ENCODE measurements at regions not wholly inside any gene's neighbourhood (a gene's known extent, or its start where the extent isn't known, plus 50 kb on each side); places are given as distances from the start of the nearest gene placed in this dataset.

DNA sequence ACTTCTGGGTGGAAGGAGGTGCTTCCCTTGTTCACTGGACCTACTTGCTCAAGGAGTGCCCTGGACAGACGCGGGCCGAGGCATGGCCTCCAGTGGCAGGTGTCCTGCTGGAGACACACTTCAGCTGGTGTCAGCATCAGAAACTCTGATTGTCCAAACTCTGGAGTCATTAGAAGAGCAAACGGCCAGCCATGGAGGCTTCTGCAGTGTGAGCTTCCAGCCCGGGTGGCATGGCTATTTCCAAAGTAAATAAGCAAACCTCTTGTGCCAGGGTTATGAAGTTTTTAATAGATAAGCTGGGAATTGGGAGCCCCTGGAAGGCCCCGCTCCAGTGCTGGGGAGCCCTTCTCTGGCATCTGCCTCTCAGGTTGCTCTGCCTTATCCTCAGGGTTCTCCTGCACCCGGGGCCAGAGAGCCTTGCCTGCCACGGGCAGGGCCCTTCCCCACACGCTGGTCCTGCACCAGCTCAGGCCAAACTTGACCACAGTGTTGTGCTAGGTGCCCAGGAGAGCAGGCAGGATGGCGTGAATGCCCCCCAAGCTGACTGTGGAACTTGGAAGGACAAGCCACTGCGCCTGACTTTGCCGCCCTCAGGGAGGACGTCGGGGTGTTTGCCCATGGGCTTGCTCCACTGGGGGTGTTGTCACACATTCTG lies 285.6 kb downstream of the GADD45G start:
- DNase-seq (ENCODE audit: low read depth): no peak
- TF ChIP-seq, protein P1, sequence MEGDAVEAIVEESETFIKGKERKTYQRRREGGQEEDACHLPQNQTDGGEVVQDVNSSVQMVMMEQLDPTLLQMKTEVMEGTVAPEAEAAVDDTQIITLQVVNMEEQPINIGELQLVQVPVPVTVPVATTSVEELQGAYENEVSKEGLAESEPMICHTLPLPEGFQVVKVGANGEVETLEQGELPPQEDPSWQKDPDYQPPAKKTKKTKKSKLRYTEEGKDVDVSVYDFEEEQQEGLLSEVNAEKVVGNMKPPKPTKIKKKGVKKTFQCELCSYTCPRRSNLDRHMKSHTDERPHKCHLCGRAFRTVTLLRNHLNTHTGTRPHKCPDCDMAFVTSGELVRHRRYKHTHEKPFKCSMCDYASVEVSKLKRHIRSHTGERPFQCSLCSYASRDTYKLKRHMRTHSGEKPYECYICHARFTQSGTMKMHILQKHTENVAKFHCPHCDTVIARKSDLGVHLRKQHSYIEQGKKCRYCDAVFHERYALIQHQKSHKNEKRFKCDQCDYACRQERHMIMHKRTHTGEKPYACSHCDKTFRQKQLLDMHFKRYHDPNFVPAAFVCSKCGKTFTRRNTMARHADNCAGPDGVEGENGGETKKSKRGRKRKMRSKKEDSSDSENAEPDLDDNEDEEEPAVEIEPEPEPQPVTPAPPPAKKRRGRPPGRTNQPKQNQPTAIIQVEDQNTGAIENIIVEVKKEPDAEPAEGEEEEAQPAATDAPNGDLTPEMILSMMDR (IDR thresholded peaks at IDR 0.05; ENCODE audit: control insufficient read depth, extremely low read depth, insufficient read depth): no peak
- no peak overlapping the region for H3K4me3 ChIP-seq (ENCODE audit: low read depth, low read length)

DNA sequence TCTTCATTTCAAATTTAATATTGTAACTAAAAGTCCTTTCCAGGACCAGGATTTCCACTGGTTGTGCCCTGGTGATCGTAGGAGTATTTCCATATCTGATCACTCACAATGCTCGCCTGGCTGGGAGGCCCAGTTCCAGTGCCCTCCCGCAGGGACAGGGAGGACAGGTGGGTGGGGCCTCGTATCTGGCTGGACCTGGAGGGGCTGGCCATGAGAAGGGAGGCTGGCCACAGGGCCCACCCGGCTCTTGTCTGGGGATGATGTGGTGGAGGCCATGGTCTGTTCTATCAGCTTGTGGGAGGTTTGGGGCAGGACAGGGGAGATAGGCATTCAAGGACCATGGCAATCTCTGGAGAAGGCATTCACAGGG lies 286.4 kb downstream of the GADD45G start:
- TF ChIP-seq, protein P1 (IDR thresholded peaks at IDR 0.05; ENCODE audit: control insufficient read depth, extremely low read depth, insufficient read depth): no peak
- no peak for DNase-seq (ENCODE audit: low read depth)
- H3K4me3 ChIP-seq (ENCODE audit: low read depth, low read length): no peak overlapping the region

DNA sequence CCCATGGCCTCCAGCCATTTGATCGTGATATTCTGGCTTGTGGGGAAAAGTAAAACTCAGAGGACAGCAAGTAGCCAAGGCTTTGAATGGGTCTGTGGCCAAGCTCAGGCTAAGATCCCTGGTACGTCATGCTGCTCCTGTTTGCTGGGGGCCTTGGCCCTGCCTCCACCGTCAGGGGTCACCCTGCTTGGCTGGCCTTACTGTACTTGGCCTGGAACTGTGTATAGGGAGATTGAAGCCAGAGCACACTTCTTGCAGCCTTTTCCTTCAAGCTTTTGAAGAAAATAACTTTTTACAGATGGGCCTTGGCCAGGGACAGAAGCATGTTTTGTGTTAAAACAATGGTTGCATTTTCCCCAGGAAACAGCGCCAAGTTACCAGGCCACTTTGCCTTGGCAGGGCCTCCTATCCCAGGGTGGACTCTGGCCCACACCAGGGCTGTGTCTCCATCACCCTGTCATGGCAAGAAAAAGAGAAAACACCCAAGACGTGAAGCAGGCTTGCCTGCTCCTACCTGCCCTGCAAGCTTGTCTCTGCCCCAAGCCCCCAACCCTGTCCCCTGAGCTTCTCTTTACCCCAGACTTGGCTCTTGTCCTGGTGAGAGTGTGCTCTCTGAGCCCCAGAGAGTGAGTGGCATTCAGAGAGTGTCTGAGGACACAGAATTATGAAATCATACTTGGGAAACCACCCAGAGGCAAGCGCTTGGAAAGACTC lies 286.9 kb downstream of the GADD45G start:
- TF ChIP-seq, protein P1 (IDR thresholded peaks at IDR 0.05; ENCODE audit: control insufficient read depth, extremely low read depth, insufficient read depth): no peak

DNA sequence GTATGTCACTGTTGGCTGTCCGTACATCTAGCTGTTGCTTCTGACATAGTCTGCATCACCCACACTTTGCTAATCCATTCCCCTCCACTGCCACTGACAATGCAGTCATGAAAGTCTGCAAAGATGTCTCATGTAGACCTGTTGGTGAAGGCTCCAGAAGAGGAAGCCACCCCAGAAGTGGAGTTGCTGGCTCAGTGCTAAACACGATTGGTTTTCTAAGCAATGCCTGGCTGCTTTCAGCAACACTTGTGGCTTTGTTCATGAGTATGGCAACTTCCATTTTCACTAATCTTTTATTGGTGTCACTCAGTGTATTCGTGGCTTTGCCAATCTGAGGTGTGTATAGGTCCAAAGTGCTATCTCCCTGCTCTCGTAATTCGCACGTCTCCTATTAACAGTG lies 288.1 kb downstream of the GADD45G start:
- DNase-seq (ENCODE audit: low read depth): no peak
- H3K4me3 ChIP-seq (ENCODE audit: low read depth, low read length): no peak overlapping the region
- TF ChIP-seq, protein P1 (IDR thresholded peaks at IDR 0.05; ENCODE audit: control insufficient read depth, extremely low read depth, insufficient read depth): no peak

More for the DNA sequence above, 286.9 kb downstream of the GADD45G start:
- no peak for DNase-seq (ENCODE audit: low read depth)
- no peak overlapping the region for H3K4me3 ChIP-seq (ENCODE audit: low read depth, low read length)

DNA sequence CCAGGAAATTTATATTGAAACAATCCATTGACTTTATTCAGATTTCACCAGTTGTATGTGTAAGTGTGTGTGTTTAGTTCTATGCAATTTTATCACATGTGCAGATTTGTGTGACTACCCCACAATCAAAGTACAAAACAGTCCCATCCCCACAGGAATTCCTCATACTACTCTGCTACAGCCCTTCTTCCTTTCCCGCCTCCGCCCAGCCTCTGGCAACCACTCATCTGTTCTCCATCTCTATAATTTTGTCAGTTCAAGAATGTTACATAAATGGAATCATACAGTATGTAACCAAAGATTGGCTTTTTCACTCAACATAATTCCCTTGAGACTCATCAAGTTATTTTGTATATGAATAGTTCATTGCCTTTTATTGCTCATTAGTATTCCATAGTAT lies 289.1 kb downstream of the GADD45G start:
- TF ChIP-seq, protein P1 (IDR thresholded peaks at IDR 0.05; ENCODE audit: control insufficient read depth, extremely low read depth, insufficient read depth): no peak
- no peak for DNase-seq (ENCODE audit: low read depth)
- H3K4me3 ChIP-seq (ENCODE audit: low read depth, low read length): no peak overlapping the region

DNA sequence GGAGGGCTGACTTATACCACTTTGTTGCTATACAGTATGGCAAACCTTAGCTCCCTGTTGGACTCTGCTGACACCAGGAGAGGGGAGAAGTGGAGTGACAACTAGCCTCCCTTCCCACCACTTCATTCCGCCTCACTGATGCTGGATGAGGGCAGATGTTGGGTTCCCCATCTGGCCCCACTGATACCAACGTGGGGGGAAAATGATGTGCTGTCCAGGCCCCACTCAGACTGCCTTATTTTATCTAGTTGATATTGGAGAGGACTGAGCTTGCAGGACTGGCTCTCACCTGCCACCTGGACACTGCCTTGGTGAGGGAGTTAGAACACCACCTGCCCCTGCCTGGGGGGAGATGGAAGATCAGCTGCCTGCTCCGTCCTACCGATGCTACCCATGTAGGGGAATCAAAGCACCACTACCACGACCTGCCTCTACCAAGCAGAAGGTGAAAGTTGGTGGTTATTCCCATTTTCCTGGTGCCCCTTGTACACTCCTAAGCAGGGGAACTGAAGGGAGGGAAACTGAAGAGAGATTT lies 292.1 kb downstream of the GADD45G start:
- no peak overlapping the region for H3K4me3 ChIP-seq (ENCODE audit: low read depth, low read length)
- no peak for DNase-seq (ENCODE audit: low read depth)
- TF ChIP-seq, protein P1 (IDR thresholded peaks at IDR 0.05; ENCODE audit: control insufficient read depth, extremely low read depth, insufficient read depth): no peak
